ENCODE measurements at regions not wholly inside any gene's neighbourhood (a gene's known extent, or its start where the extent isn't known, plus 50 kb on each side); places are given as distances from the start of the nearest gene placed in this dataset.

GRCh38 chr9:16025627-16026026 is 472.8 kb downstream of the CCDC171 start:
- Histone ChIP-seq H3K36me3 (ENCODE audit: control insufficient read depth in 2 of 2, insufficient read depth in 2 of 2, low read length in 1 of 2) (no peaks in the 10 kb centered on the region), H3K4me1 (ENCODE audit: control insufficient read depth in 2 of 2, insufficient read depth in 2 of 2, low read length in 1 of 2) (no peaks in the 10 kb centered on the region), H3K9me3 (ENCODE audit: control insufficient read depth in 2 of 2, insufficient read depth in 1 of 2, low read depth in 1 of 2, low read length in 1 of 2) (no peaks in the 10 kb centered on the region), H3K4me3 (ENCODE audit: low read depth in 1 of 2, low read length in 2 of 2) (no peak overlapping the region), H3K27me3 (ENCODE audit: control insufficient read depth in 1 of 2, insufficient read depth in 2 of 2, low read length in 2 of 2) (no peaks in the 10 kb centered on the region), H3K27ac (ENCODE audit: low read depth in 2 of 2, low read length in 1 of 2) (no peak overlapping the region)
- 84 to 90% methylated on average over 2 of the region's 2 CpGs for WGBS, 2 donors

GRCh38 chr9:16026886-16027285 is 474.0 kb downstream of the CCDC171 start:
- Histone ChIP-seq H3K4me1 (ENCODE audit: control insufficient read depth in 2 of 2, insufficient read depth in 2 of 2, low read length in 1 of 2) (no peaks in the 10 kb centered on the region), H3K27ac (ENCODE audit: low read depth in 2 of 2, low read length in 1 of 2) (no peak overlapping the region), H3K4me3 (ENCODE audit: low read depth in 1 of 2, low read length in 2 of 2) (no peak overlapping the region), H3K36me3 (ENCODE audit: control insufficient read depth in 2 of 2, insufficient read depth in 2 of 2, low read length in 1 of 2) (no peaks in the 10 kb centered on the region), H3K9me3 (ENCODE audit: control insufficient read depth in 2 of 2, insufficient read depth in 1 of 2, low read depth in 1 of 2, low read length in 1 of 2) (no peaks in the 10 kb centered on the region), H3K27me3 (ENCODE audit: control insufficient read depth in 1 of 2, insufficient read depth in 2 of 2, low read length in 2 of 2) (no peaks in the 10 kb centered on the region)
- WGBS, 2 donors = 80% methylated on average over 2 of the region's 2 CpGs

GRCh38 chr9:16028548-16028947 is 475.7 kb downstream of the CCDC171 start:
- no peaks in the 10 kb centered on the region for H3K27me3 ChIP-seq (ENCODE audit: control insufficient read depth in 1 of 2, insufficient read depth in 2 of 2, low read length in 2 of 2)
- no peaks in the 10 kb centered on the region for H3K36me3 ChIP-seq (ENCODE audit: control insufficient read depth in 2 of 2, insufficient read depth in 2 of 2, low read length in 1 of 2)
- no peak overlapping the region for H3K4me3 ChIP-seq (ENCODE audit: low read depth in 1 of 2, low read length in 2 of 2)
- H3K4me1 ChIP-seq (ENCODE audit: control insufficient read depth in 2 of 2, insufficient read depth in 2 of 2, low read length in 1 of 2) = no peaks in the 10 kb centered on the region
- H3K9me3 ChIP-seq (ENCODE audit: control insufficient read depth in 2 of 2, insufficient read depth in 1 of 2, low read depth in 1 of 2, low read length in 1 of 2) = no peaks in the 10 kb centered on the region
- no peak overlapping the region for H3K27ac ChIP-seq (ENCODE audit: low read depth in 2 of 2, low read length in 1 of 2)
- WGBS, 2 donors = 31 to 47% methylated on average over 2 of the region's 2 CpGs

- H3K27me3 ChIP-seq (ENCODE audit: control insufficient read depth in 1 of 2, insufficient read depth in 2 of 2, low read length in 2 of 2) = no peaks in the 10 kb centered on the region
- 78 to 85% methylated on average over 7 of the region's 7 CpGs for WGBS, 2 donors
- no peaks in the 10 kb centered on the region for H3K36me3 ChIP-seq (ENCODE audit: control insufficient read depth in 2 of 2, insufficient read depth in 2 of 2, low read length in 1 of 2)
- no peak overlapping the region for H3K4me3 ChIP-seq (ENCODE audit: low read depth in 1 of 2, low read length in 2 of 2)
- no peaks in the 10 kb centered on the region for H3K9me3 ChIP-seq (ENCODE audit: control insufficient read depth in 2 of 2, insufficient read depth in 1 of 2, low read depth in 1 of 2, low read length in 1 of 2)
- H3K4me1 ChIP-seq (ENCODE audit: control insufficient read depth in 2 of 2, insufficient read depth in 2 of 2, low read length in 1 of 2) = no peaks in the 10 kb centered on the region
- no peak overlapping the region for H3K27ac ChIP-seq (ENCODE audit: low read depth in 2 of 2, low read length in 1 of 2)
Measured at GRCh38 chr9:16029046-16029615, 476.3 kb downstream of the CCDC171 start.

GRCh38 chr9:16029796-16030363 is 477.0 kb downstream of the CCDC171 start:
- Histone ChIP-seq H3K36me3 (ENCODE audit: control insufficient read depth in 2 of 2, insufficient read depth in 2 of 2, low read length in 1 of 2) (no peaks in the 10 kb centered on the region), H3K4me3 (ENCODE audit: low read depth in 1 of 2, low read length in 2 of 2) (no peak overlapping the region)
- WGBS, 2 donors = 82 to 92% methylated on average over 3 of the region's 3 CpGs

GRCh38 chr9:16030528-16031185 is 477.8 kb downstream of the CCDC171 start:
- no peaks in the 10 kb centered on the region for H3K9me3 ChIP-seq (ENCODE audit: control insufficient read depth in 2 of 2, insufficient read depth in 1 of 2, low read depth in 1 of 2, low read length in 1 of 2)
- no peak overlapping the region for H3K27ac ChIP-seq (ENCODE audit: low read depth in 2 of 2, low read length in 1 of 2)
- no peaks in the 10 kb centered on the region for H3K27me3 ChIP-seq (ENCODE audit: control insufficient read depth in 1 of 2, insufficient read depth in 2 of 2, low read length in 2 of 2)
- H3K4me1 ChIP-seq (ENCODE audit: control insufficient read depth in 2 of 2, insufficient read depth in 2 of 2, low read length in 1 of 2) = no peaks in the 10 kb centered on the region
- H3K36me3 ChIP-seq (ENCODE audit: control insufficient read depth in 2 of 2, insufficient read depth in 2 of 2, low read length in 1 of 2) = no peaks in the 10 kb centered on the region
- WGBS, 2 donors = 75 to 77% methylated on average over 8 of the region's 8 CpGs
- H3K4me3 ChIP-seq (ENCODE audit: low read depth in 1 of 2, low read length in 2 of 2) = no peak overlapping the region

More at GRCh38 chr9:16029796-16030363, 477.0 kb downstream of the CCDC171 start:
- Histone ChIP-seq H3K27me3 (ENCODE audit: control insufficient read depth in 1 of 2, insufficient read depth in 2 of 2, low read length in 2 of 2) (no peaks in the 10 kb centered on the region), H3K27ac (ENCODE audit: low read depth in 2 of 2, low read length in 1 of 2) (no peak overlapping the region), H3K9me3 (ENCODE audit: control insufficient read depth in 2 of 2, insufficient read depth in 1 of 2, low read depth in 1 of 2, low read length in 1 of 2) (no peaks in the 10 kb centered on the region), H3K4me1 (ENCODE audit: control insufficient read depth in 2 of 2, insufficient read depth in 2 of 2, low read length in 1 of 2) (no peaks in the 10 kb centered on the region)

- H3K27me3 ChIP-seq (ENCODE audit: control insufficient read depth in 1 of 2, insufficient read depth in 2 of 2, low read length in 2 of 2) = no peaks in the 10 kb centered on the region
- WGBS, 2 donors = 48 to 53% methylated on average over 2 of the region's 2 CpGs
Measured at GRCh38 chr9:16031486-16031885, 478.6 kb downstream of the CCDC171 start.

GRCh38 chr9:16031971-16032370 is 479.1 kb downstream of the CCDC171 start:
- 58 to 70% methylated on average over 6 of the region's 6 CpGs for WGBS, 2 donors
- Histone ChIP-seq H3K27ac (ENCODE audit: low read depth in 2 of 2, low read length in 1 of 2) (no peak overlapping the region), H3K4me1 (ENCODE audit: control insufficient read depth in 2 of 2, insufficient read depth in 2 of 2, low read length in 1 of 2) (no peaks in the 10 kb centered on the region), H3K36me3 (ENCODE audit: control insufficient read depth in 2 of 2, insufficient read depth in 2 of 2, low read length in 1 of 2) (no peaks in the 10 kb centered on the region), H3K27me3 (ENCODE audit: control insufficient read depth in 1 of 2, insufficient read depth in 2 of 2, low read length in 2 of 2) (no peaks in the 10 kb centered on the region), H3K9me3 (ENCODE audit: control insufficient read depth in 2 of 2, insufficient read depth in 1 of 2, low read depth in 1 of 2, low read length in 1 of 2) (no peaks in the 10 kb centered on the region), H3K4me3 (ENCODE audit: low read depth in 1 of 2, low read length in 2 of 2) (no peak overlapping the region)

More at GRCh38 chr9:16031486-16031885, 478.6 kb downstream of the CCDC171 start:
- H3K27ac ChIP-seq (ENCODE audit: low read depth in 2 of 2, low read length in 1 of 2) = no peak overlapping the region
- H3K4me3 ChIP-seq (ENCODE audit: low read depth in 1 of 2, low read length in 2 of 2) = no peak overlapping the region
- H3K4me1 ChIP-seq (ENCODE audit: control insufficient read depth in 2 of 2, insufficient read depth in 2 of 2, low read length in 1 of 2) = no peaks in the 10 kb centered on the region
- no peaks in the 10 kb centered on the region for H3K9me3 ChIP-seq (ENCODE audit: control insufficient read depth in 2 of 2, insufficient read depth in 1 of 2, low read depth in 1 of 2, low read length in 1 of 2)
- H3K36me3 ChIP-seq (ENCODE audit: control insufficient read depth in 2 of 2, insufficient read depth in 2 of 2, low read length in 1 of 2) = no peaks in the 10 kb centered on the region

GRCh38 chr9:16032799-16033198 is 480.0 kb downstream of the CCDC171 start:
- Histone ChIP-seq H3K4me1 (ENCODE audit: control insufficient read depth in 2 of 2, insufficient read depth in 2 of 2, low read length in 1 of 2) (no peaks in the 10 kb centered on the region), H3K27ac (ENCODE audit: low read depth in 2 of 2, low read length in 1 of 2) (no peak overlapping the region), H3K36me3 (ENCODE audit: control insufficient read depth in 2 of 2, insufficient read depth in 2 of 2, low read length in 1 of 2) (no peaks in the 10 kb centered on the region), H3K27me3 (ENCODE audit: control insufficient read depth in 1 of 2, insufficient read depth in 2 of 2, low read length in 2 of 2) (no peaks in the 10 kb centered on the region), H3K4me3 (ENCODE audit: low read depth in 1 of 2, low read length in 2 of 2) (no peak overlapping the region), H3K9me3 (ENCODE audit: control insufficient read depth in 2 of 2, insufficient read depth in 1 of 2, low read depth in 1 of 2, low read length in 1 of 2) (no peaks in the 10 kb centered on the region)
- 86 to 87% methylated on average over 2 of the region's 2 CpGs for WGBS, 2 donors

- Histone ChIP-seq H3K4me3 (ENCODE audit: low read depth in 1 of 2, low read length in 2 of 2) (no peak overlapping the region), H3K27me3 (ENCODE audit: control insufficient read depth in 1 of 2, insufficient read depth in 2 of 2, low read length in 2 of 2) (no peaks in the 10 kb centered on the region), H3K4me1 (ENCODE audit: control insufficient read depth in 2 of 2, insufficient read depth in 2 of 2, low read length in 1 of 2) (no peaks in the 10 kb centered on the region), H3K9me3 (ENCODE audit: control insufficient read depth in 2 of 2, insufficient read depth in 1 of 2, low read depth in 1 of 2, low read length in 1 of 2) (no peaks in the 10 kb centered on the region), H3K36me3 (ENCODE audit: control insufficient read depth in 2 of 2, insufficient read depth in 2 of 2, low read length in 1 of 2) (no peaks in the 10 kb centered on the region), H3K27ac (ENCODE audit: low read depth in 2 of 2, low read length in 1 of 2) (no peak overlapping the region)
- WGBS, 2 donors = 96% methylated on average over 14 of the region's 14 CpGs
Measured at GRCh38 chr9:16033253-16033652, 480.4 kb downstream of the CCDC171 start.
